Uterus (tissue), 2 donors: ENCODE measurements at regions not wholly inside any gene's neighbourhood (a gene's known extent, or its start where the extent isn't known, plus 50 kb on each side); places are given as distances from the start of the nearest gene placed in this dataset.

Experiments used
- CTCF ChIP-seq, 4 experiments: fragments of 200-600 bp in 2 of 4; fragments of 450-650 bp in 2 of 4; sonication (generic) in 2 of 4; IDR thresholded peaks; one replicate each; pipeline ENCODE4 v1.5.1; 2016 to 2019; ENCODE audit warnings: antibody characterized with exemption in 4 of 4, mild to moderate bottlenecking in 2 of 4, moderate library complexity in 1 of 4
- POLR2A ChIP-seq, 2 donors: fragments of 450-650 bp; IDR thresholded peaks; one replicate each; pipeline ENCODE4 v1.6.1; 2016; ENCODE audit warnings: antibody characterized with exemption in 2 of 2, mild to moderate bottlenecking in 1 of 2, moderate library complexity in 1 of 2

- no peak for TF ChIP-seq CTCF (IDR thresholded peaks at IDR 0.05)
- no peak for TF ChIP-seq POLR2A (IDR thresholded peaks at IDR 0.05)
These were observed 74.9 kb downstream of the AKR1C4 start for GRCh38 chr10:5271526-5271925.
